GM12878 (cell line): ENCODE measurements at regions not wholly inside any gene's neighbourhood (a gene's known extent, or its start where the extent isn't known, plus 50 kb on each side); places are given as distances from the start of the nearest gene placed in this dataset.

Experiments
- ATAC-seq: fragments of 200-7000 bp; cut with Tn5 transposase; 3 replicates; pipeline ENCODE4 v1.9.1; 2020; ENCODE audit warnings: mild to moderate bottlenecking, moderate library complexity
- BruUV-seq: library from RNA; stranded (reverse); fragments of 400-500 nt; replicated peaks from 2 replicates; lab custom pipeline; 2021; lab: Mats Ljungman, UMichigan
- CTCF ChIA-PET: fragments of 300-600 bp; sonication (Branson Sonifier 250); formaldehyde crosslinking; extraction: SDS; loops from one replicate; lab custom pipeline; 2021; ENCODE audit warnings: inconsistent platforms; lab: Yijun Ruan, JAX
- POLR2A ChIA-PET: fragments of 350-600 bp; formaldehyde crosslinking; extraction: SDS; loops from one replicate; lab custom pipeline; 2021; ENCODE audit warnings: inconsistent platforms; lab: Charles Lee
- RAD21 ChIA-PET: fragments of 300-600 bp; sonication (Branson Sonifier 250); formaldehyde crosslinking; loops from one replicate; lab custom pipeline; 2023; ENCODE audit warnings: antibody characterized with exemption; ENCODE audit not compliant: unreplicated experiment; lab: Charles Lee
- SMC1A ChIA-PET: fragments of 300-600 bp; sonication (Branson Sonifier 250); formaldehyde crosslinking; loops from one replicate; lab custom pipeline; 2023; ENCODE audit not compliant: unreplicated experiment, uncharacterized antibody; lab: Charles Lee
- DNase-seq: peaks from one replicate; pipeline ENCODE4 v3.0.0-alpha.2; 2011; ENCODE audit warnings: low read depth, low spot score
- FAIRE-seq: peaks from 3 replicates; lab custom pipeline; 2011; peaks lifted over from hg19 to GRCh38; lab: Jason Lieb, UNC
- H2AFZ ChIP-seq: 2 replicates; pipeline ENCODE4 v1.6.0; 2011; ENCODE audit warnings: low read depth, low read length, control low read depth; ENCODE audit not compliant: control insufficient read depth
- H3K27ac ChIP-seq: 2 replicates; pipeline ENCODE4 v1.5.1; 2011; ENCODE audit warnings: control low read depth; ENCODE audit not compliant: control insufficient read depth, insufficient read depth
- H3K27me3 ChIP-seq, 2 experiments: replicated peaks in 1 of 2; 2 replicates each; pipeline versions ENCODE4 v1.6.0 to v1.6.1; 2011; ENCODE audit warnings: low read length in 1 of 2; ENCODE audit not compliant: control insufficient read depth in 2 of 2, insufficient read depth in 2 of 2
- H3K36me3 ChIP-seq, 2 experiments: 2 replicates each; pipeline ENCODE4 v1.5.1; 2011; ENCODE audit warnings: low read length in 1 of 2; ENCODE audit not compliant: control insufficient read depth in 2 of 2, insufficient read depth in 2 of 2
- H3K4me1 ChIP-seq: 2 replicates; pipeline ENCODE4 v1.6.1; 2011; ENCODE audit warnings: mild to moderate bottlenecking, low read length, moderate library complexity, mixed read lengths; ENCODE audit not compliant: control insufficient read depth, insufficient read depth
- H3K4me2 ChIP-seq: 2 replicates; pipeline ENCODE4 v1.6.0; 2011; ENCODE audit warnings: control low read depth; ENCODE audit not compliant: control insufficient read depth, insufficient read depth
- H3K4me3 ChIP-seq: fragments of 200-600 bp; sonication (generic); 2 replicates; pipeline ENCODE4 v1.5.1; 2016
- H3K79me2 ChIP-seq: 2 replicates; pipeline ENCODE4 v1.6.0; 2011; ENCODE audit warnings: low read length; ENCODE audit not compliant: control insufficient read depth, insufficient read depth
- H3K9ac ChIP-seq: 2 replicates; pipeline ENCODE4 v1.8.0; 2011; ENCODE audit warnings: low read length, control low read depth, mixed read lengths; ENCODE audit not compliant: control insufficient read depth, insufficient read depth
- H3K9me3 ChIP-seq: replicated peaks from 3 replicates; pipeline ENCODE4 v1.5.1; 2011; ENCODE audit warnings: mild to moderate bottlenecking, low read length; ENCODE audit not compliant: control insufficient read depth, insufficient read depth
- H4K20me1 ChIP-seq: 2 replicates; pipeline ENCODE4 v1.6.0; 2011; ENCODE audit not compliant: control insufficient read depth, insufficient read depth
- BHLHE40 ChIP-seq, 2 experiments: fragments of 450-650 bp in 1 of 2; IDR thresholded peaks; 2 replicates each; pipeline ENCODE4 v1.6.1; 2011 to 2017; ENCODE audit warnings: low read depth in 2 of 2, borderline replicate concordance in 1 of 2, improper control_type of control experiment in 1 of 2, low read length in 1 of 2, mild to moderate bottlenecking in 1 of 2
- CEBPB ChIP-seq, 2 experiments: fragments of 150-350 bp in 1 of 2; IDR thresholded peaks; 2 replicates each; pipeline ENCODE4 v1.6.1; 2012 to 2014; ENCODE audit warnings: low read depth in 2 of 2, low read length in 2 of 2, borderline replicate concordance in 1 of 2, inconsistent platforms in 1 of 2
- CEBPZ ChIP-seq: fragments of 150-350 bp; IDR thresholded peaks from 2 replicates; pipeline ENCODE4 v1.6.1; 2016; ENCODE audit warnings: low read depth, low read length
- E2F8 ChIP-seq: fragments of 450-650 bp; IDR thresholded peaks from 2 replicates; pipeline ENCODE4 v1.6.1; 2018; ENCODE audit warnings: mild to moderate bottlenecking, low read depth, moderate library complexity; ENCODE audit not compliant: partially characterized antibody
- E4F1 ChIP-seq: fragments of 450-650 bp; IDR thresholded peaks from 2 replicates; pipeline ENCODE4 v1.6.1; 2018; ENCODE audit warnings: borderline replicate concordance, mild to moderate bottlenecking; ENCODE audit not compliant: partially characterized antibody
- FOXK2 ChIP-seq: fragments of 450-650 bp; IDR thresholded peaks from 2 replicates; pipeline ENCODE4 v1.6.1; 2017; ENCODE audit warnings: mild to moderate bottlenecking, moderate library complexity
- HDAC6 ChIP-seq: fragments of 200-600 bp; sonication (generic); IDR thresholded peaks from one replicate; pipeline ENCODE4 v1.8.0; 2017; ENCODE audit warnings: antibody characterized with exemption; ENCODE audit not compliant: unreplicated experiment
- MLLT1 ChIP-seq: fragments of 450-650 bp; IDR thresholded peaks from 2 replicates; pipeline ENCODE4 v1.6.1; 2016; ENCODE audit warnings: mild to moderate bottlenecking
- NR2C1 ChIP-seq: fragments of 450-650 bp; IDR thresholded peaks from 2 replicates; pipeline ENCODE4 v1.6.1; 2017; ENCODE audit warnings: antibody characterized with exemption, mild to moderate bottlenecking, moderate library complexity
- STAT1 ChIP-seq: fragments of 450-650 bp; conservative IDR thresholded peaks from 2 replicates; pipeline ENCODE4 v1.6.1; 2014; ENCODE audit warnings: antibody characterized with exemption, mild to moderate bottlenecking
- STAT3 ChIP-seq: IDR thresholded peaks from 2 replicates; pipeline ENCODE4 v1.6.1; 2011; ENCODE audit warnings: low read depth, low read length, improper control_type of control experiment
- ZBED1 ChIP-seq: IDR thresholded peaks from 2 replicates; pipeline ENCODE4 v1.6.1; 2016; ENCODE audit warnings: borderline replicate concordance
- ZNF217 ChIP-seq: fragments of 450-650 bp; IDR thresholded peaks from 2 replicates; pipeline ENCODE4 v1.6.1; 2017; ENCODE audit warnings: antibody characterized with exemption, mild to moderate bottlenecking
- ZNF274 ChIP-seq: IDR thresholded peaks from one replicate; pipeline ENCODE4 v1.8.0; 2011; ENCODE audit not compliant: insufficient read length, insufficient read depth
- ZNF622 ChIP-seq: fragments of 450-650 bp; IDR thresholded peaks from 2 replicates; pipeline ENCODE4 v1.6.1; 2017; ENCODE audit warnings: mild to moderate bottlenecking, inconsistent platforms
- WGBS: methylation state at CpG from one replicate; pipeline ENCODE4 v1.1.6; 2016; ENCODE audit warnings: low lambda C conversion rate; ENCODE audit not compliant: insufficient replicate concordance, insufficient coverage; ENCODE audit errors: missing lambda C conversion rate; 5-methylcytosine and 5-hydroxymethylcytosine counted together
- in situ Hi-C: fragments of 300-500 bp; cut with MboI; formaldehyde crosslinking; loops from 9 replicates; pipeline ENCODE4 v1.14.3; 2018; ENCODE audit warnings: mixed read lengths
- intact Hi-C: fragments of 100-400 bp; cut with micrococcal nuclease; formaldehyde crosslinking; loops from one replicate; pipeline ENCODE4 v1.14.2; 2022; ENCODE audit not compliant: unreplicated experiment

- in situ Hi-C loops = no loop called here
- 74% methylated on average over 4 of the region's 4 CpGs for WGBS
- Histone ChIP-seq H3K4me2 (no peak overlapping the region), H3K27ac (no peak overlapping the region), H4K20me1 (no peaks in the 10 kb centered on the region; the same call in 1 of the 2 replicates), H3K27me3 (peaks cover 0 to 3% of the 10 kb centered on the region in 2 experiments; a peak in 1 of 4 replicates), H3K4me3 (no peak overlapping the region), H2AFZ (no peak overlapping the region), H3K9ac (no peak overlapping the region), H3K79me2 (no peaks in the 10 kb centered on the region), H3K4me1 (peaks cover 6% of the 10 kb centered on the region; the same call in 1 of the 2 replicates), H3K36me3 (no peaks in the 10 kb centered on the region), H3K9me3 (peaks cover 10% of the 10 kb centered on the region; the same call in 2 of the 3 replicates)
- no peak for TF ChIP-seq ZNF217
- TF ChIP-seq ZBED1 = no peak
- TF ChIP-seq STAT1 = no peak
- TF ChIP-seq MLLT1 = no peak
- no peak for TF ChIP-seq CEBPB (IDR thresholded peaks at IDR 0.05; ENCODE audit: borderline replicate concordance in 1 of 2, low read depth in 2 of 2, low read length in 2 of 2)
- no peak for TF ChIP-seq HDAC6
- no peak for TF ChIP-seq E4F1
- TF ChIP-seq FOXK2 = no peak
- TF ChIP-seq NR2C1 = no peak
- no peak for TF ChIP-seq CEBPZ
- no peak for TF ChIP-seq E2F8
- no peak for TF ChIP-seq ZNF622
- no peak for TF ChIP-seq BHLHE40 (IDR thresholded peaks at IDR 0.05; ENCODE audit: borderline replicate concordance in 1 of 2, low read depth in 2 of 2, low read length in 1 of 2)
- no peak for TF ChIP-seq ZNF274
- TF ChIP-seq STAT3 = no peak
- no peak for ATAC-seq
- BruUV-seq = no TSS peak
- ChIA-PET CTCF (no interaction called here), SMC1A (no interaction called here), POLR2A (no interaction called here), RAD21 (no interaction called here)
- DNase-seq = no peak
- intact Hi-C loops = no loop called here
- FAIRE-seq = no peak
These were observed 69.2 kb upstream of the MED13L start for GRCh38 chr12:116346741-116347140.
